Mononuclear cell (primary cell): ENCODE measurements at regions not wholly inside any gene's neighbourhood (a gene's known extent, or its start where the extent isn't known, plus 50 kb on each side); places are given as distances from the start of the nearest gene placed in this dataset.

Experiments used
- H3K27me3 ChIP-seq: 2 replicates; pipeline ENCODE4 v1.6.0; 2011; ENCODE audit warnings: low read length, control low read depth; ENCODE audit not compliant: insufficient read depth
- H3K4me1 ChIP-seq: 2 replicates; pipeline ENCODE4 v1.5.1; 2011; ENCODE audit warnings: mild to moderate bottlenecking, low read length, control low read depth; ENCODE audit not compliant: insufficient read depth
- H3K4me3 ChIP-seq: 2 replicates; pipeline ENCODE4 v1.5.1; 2011; ENCODE audit warnings: mild to moderate bottlenecking, low read length, moderate library complexity
- H3K9me3 ChIP-seq: 2 replicates; pipeline ENCODE4 v1.5.1; 2011; ENCODE audit warnings: low read depth, mild to moderate bottlenecking, control low read depth, low read length

GRCh38 chr22:22048318-22048942 is 65.8 kb upstream of the TOP3B start:
- Histone ChIP-seq H3K27me3 (peaks cover 7% of the 10 kb centered on the region), H3K4me3 (no peak overlapping the region), H3K9me3 (no peaks in the 10 kb centered on the region), H3K4me1 (no peaks in the 10 kb centered on the region)

- H3K27me3 ChIP-seq = peaks cover 7% of the 10 kb centered on the region
- H3K4me1 ChIP-seq = peaks cover 3% of the 10 kb centered on the region
- H3K4me3 ChIP-seq = no peak overlapping the region
- H3K9me3 ChIP-seq = no peaks in the 10 kb centered on the region
These were observed 65.2 kb upstream of the TOP3B start for GRCh38 chr22:22047776-22048175.

GRCh38 chr22:22047266-22047665 is 64.7 kb upstream of the TOP3B start:
- Histone ChIP-seq H3K27me3 (peaks cover 7% of the 10 kb centered on the region), H3K9me3 (no peaks in the 10 kb centered on the region), H3K4me3 (no peak overlapping the region), H3K4me1 (peaks cover 3% of the 10 kb centered on the region)

GRCh38 chr22:22046370-22046769 is 63.8 kb upstream of the TOP3B start:
- Histone ChIP-seq H3K27me3 (peaks cover 7% of the 10 kb centered on the region), H3K9me3 (no peaks in the 10 kb centered on the region), H3K4me3 (no peak overlapping the region), H3K4me1 (peaks cover 3% of the 10 kb centered on the region)

- Histone ChIP-seq H3K9me3 (no peaks in the 10 kb centered on the region), H3K27me3 (peaks cover 7% of the 10 kb centered on the region), H3K4me1 (peaks cover 3% of the 10 kb centered on the region), H3K4me3 (no peak overlapping the region)
These were observed 63.2 kb upstream of the TOP3B start for GRCh38 chr22:22045571-22046335.

- H3K4me3 ChIP-seq = no peak overlapping the region
- no peaks in the 10 kb centered on the region for H3K9me3 ChIP-seq
- peaks cover 4% of the 10 kb centered on the region for H3K27me3 ChIP-seq
- H3K4me1 ChIP-seq = peaks cover 3% of the 10 kb centered on the region
These were observed 61.6 kb upstream of the TOP3B start for GRCh38 chr22:22044153-22044552.

- Histone ChIP-seq H3K4me1 (peaks cover 3% of the 10 kb centered on the region), H3K27me3 (no peaks in the 10 kb centered on the region), H3K4me3 (no peak overlapping the region), H3K9me3 (no peaks in the 10 kb centered on the region)
These were observed 60.9 kb upstream of the TOP3B start for GRCh38 chr22:22043296-22044078.

GRCh38 chr22:22042599-22043295 is 60.2 kb upstream of the TOP3B start:
- H3K27me3 ChIP-seq = no peaks in the 10 kb centered on the region
- H3K4me1 ChIP-seq = peaks cover 3% of the 10 kb centered on the region
- no peaks in the 10 kb centered on the region for H3K9me3 ChIP-seq
- H3K4me3 ChIP-seq = no peak overlapping the region

GRCh38 chr22:22042009-22042408 is 59.4 kb upstream of the TOP3B start:
- H3K27me3 ChIP-seq = no peaks in the 10 kb centered on the region

GRCh38 chr22:22040908-22041307 is 58.3 kb upstream of the TOP3B start:
- Histone ChIP-seq H3K4me3 (no peak overlapping the region), H3K27me3 (no peaks in the 10 kb centered on the region), H3K4me1 (peaks cover 9% of the 10 kb centered on the region), H3K9me3 (no peaks in the 10 kb centered on the region)

More at GRCh38 chr22:22042009-22042408, 59.4 kb upstream of the TOP3B start:
- H3K9me3 ChIP-seq = no peaks in the 10 kb centered on the region
- peaks cover 3% of the 10 kb centered on the region for H3K4me1 ChIP-seq
- no peak overlapping the region for H3K4me3 ChIP-seq

- Histone ChIP-seq H3K4me1 (peaks cover 9% of the 10 kb centered on the region), H3K27me3 (no peaks in the 10 kb centered on the region), H3K4me3 (no peak overlapping the region), H3K9me3 (no peaks in the 10 kb centered on the region)
These were observed 57.9 kb upstream of the TOP3B start for GRCh38 chr22:22040472-22040871.

GRCh38 chr22:22039286-22040074 is 56.9 kb upstream of the TOP3B start:
- Histone ChIP-seq H3K4me1 (peaks cover 9% of the 10 kb centered on the region), H3K4me3 (no peak overlapping the region), H3K27me3 (no peaks in the 10 kb centered on the region), H3K9me3 (no peaks in the 10 kb centered on the region)

GRCh38 chr22:22038178-22038880 is 55.7 kb upstream of the TOP3B start:
- no peak overlapping the region for H3K4me3 ChIP-seq
- H3K4me1 ChIP-seq = peaks cover 9% of the 10 kb centered on the region
- H3K9me3 ChIP-seq = no peaks in the 10 kb centered on the region
- no peaks in the 10 kb centered on the region for H3K27me3 ChIP-seq

GRCh38 chr22:22037740-22038139 is 55.2 kb upstream of the TOP3B start:
- H3K4me1 ChIP-seq = peaks cover 6% of the 10 kb centered on the region
- no peaks in the 10 kb centered on the region for H3K9me3 ChIP-seq
- no peaks in the 10 kb centered on the region for H3K27me3 ChIP-seq
- H3K4me3 ChIP-seq = no peak overlapping the region
